B cell (primary cell): ENCODE measurements at regions not wholly inside any gene's neighbourhood (a gene's known extent, or its start where the extent isn't known, plus 50 kb on each side); places are given as distances from the start of the nearest gene placed in this dataset.

Experiments
- ATAC-seq: fragments of 200-7000 bp; cut with Tn5 transposase; one replicate; pipeline ENCODE4 v1.10.0; 2021; ENCODE audit warnings: low read depth, mild to moderate bottlenecking, moderate number of reproducible peaks, moderate library complexity
- CTCF ChIA-PET: fragments of 350-600 bp; sonication (Branson Sonifier 250); formaldehyde crosslinking; loops from one replicate; lab custom pipeline; 2021; ENCODE audit warnings: antibody characterized with exemption, inconsistent platforms; lab: Charles Lee
- POLR2A ChIA-PET: fragments of 350-600 bp; sonication (Branson Sonifier 250); formaldehyde crosslinking; loops from one replicate; lab custom pipeline; 2021; ENCODE audit warnings: antibody characterized with exemption; lab: Charles Lee
- DNase-seq: peaks from one replicate; pipeline ENCODE4 v3.0.0; 2013
- H2AFZ ChIP-seq: 2 replicates; pipeline ENCODE4 v1.6.1; 2012; ENCODE audit warnings: mild to moderate bottlenecking, low read depth, low read length; ENCODE audit not compliant: insufficient read depth, poor library complexity, severe bottlenecking
- H3K27ac ChIP-seq, 2 donors: 1 replicate in 1 of 2; 2 replicates in 1 of 2; pipeline ENCODE4 v1.5.1; 2012 to 2013; ENCODE audit warnings: low read length in 2 of 2, mild to moderate bottlenecking in 2 of 2, moderate library complexity in 1 of 2
- H3K27me3 ChIP-seq, 4 experiments: fragments of 200-600 bp in 1 of 4; sonication (generic) in 1 of 4; replicated peaks in 1 of 4; 1 replicate in 2 of 4; 2 replicates in 2 of 4; pipeline versions ENCODE4 v1.6.1 to v1.7.0; 2013 to 2016; ENCODE audit warnings: low read length in 3 of 4, mild to moderate bottlenecking in 2 of 4, mixed read lengths in 1 of 4, moderate library complexity in 1 of 4; ENCODE audit not compliant: insufficient read depth in 4 of 4, control insufficient read depth in 3 of 4; ENCODE audit errors: control extremely low read depth in 1 of 4
- H3K36me3 ChIP-seq, 2 experiments: replicated peaks in 1 of 2; 1 replicate in 1 of 2; 2 replicates in 1 of 2; pipeline versions ENCODE4 v1.6.1 to v1.7.1; 2013; ENCODE audit warnings: low read length in 1 of 2; ENCODE audit not compliant: insufficient read depth in 2 of 2, control insufficient read depth in 1 of 2; ENCODE audit errors: control extremely low read depth in 1 of 2, extremely low read depth in 1 of 2
- H3K4me1 ChIP-seq, 2 donors: fragments of 200-600 bp in 1 of 2; sonication (generic) in 1 of 2; 1 replicate in 1 of 2; 2 replicates in 1 of 2; pipeline versions ENCODE4 v1.5.1 to v1.6.1; 2013 to 2017; ENCODE audit warnings: low read length in 2 of 2; ENCODE audit not compliant: control insufficient read depth in 2 of 2, insufficient read depth in 2 of 2
- H3K4me2 ChIP-seq: replicated peaks from 2 replicates; pipeline ENCODE3; 2012; ENCODE audit warnings: mild to moderate bottlenecking, low read depth, low read length; ENCODE audit not compliant: poor library complexity, severe bottlenecking
- H3K4me3 ChIP-seq, 5 experiments: fragments of 200-600 bp in 1 of 5; sonication (generic) in 1 of 5; 1 replicate in 3 of 5; 2 replicates in 2 of 5; pipeline versions ENCODE4 v1.5.1 to v1.7.0; 2011 to 2016; ENCODE audit warnings: low read length in 4 of 5, mild to moderate bottlenecking in 4 of 5, low read depth in 2 of 5, control low read depth in 1 of 5, moderate library complexity in 1 of 5; ENCODE audit not compliant: insufficient read depth in 1 of 5; ENCODE audit errors: control extremely low read depth in 1 of 5, extremely low read depth in 1 of 5
- H3K79me2 ChIP-seq: fragments of 200-600 bp; sonication (generic); one replicate; pipeline ENCODE4 v1.6.0; 2016; ENCODE audit warnings: low read length; ENCODE audit not compliant: control insufficient read depth, insufficient read depth
- H3K9ac ChIP-seq: fragments of 200-600 bp; sonication (generic); 2 replicates; pipeline ENCODE4 v1.6.1; 2017; ENCODE audit warnings: mild to moderate bottlenecking, low read length, moderate library complexity
- H3K9me3 ChIP-seq, 3 donors: one replicate each; pipeline versions ENCODE4 v1.6.1 to v1.7.1; 2013; ENCODE audit warnings: low read length in 2 of 3; ENCODE audit not compliant: control insufficient read depth in 2 of 3, insufficient read depth in 1 of 3; ENCODE audit errors: control extremely low read depth in 1 of 3
- H4K20me1 ChIP-seq: 2 replicates; pipeline ENCODE4 v1.6.0; 2012; ENCODE audit warnings: mild to moderate bottlenecking, low read length; ENCODE audit not compliant: insufficient read depth, control insufficient read depth, poor library complexity, severe bottlenecking
- H3K27ac Mint-ChIP-seq: one replicate; pipeline ENCODE4 v1.8.0; 2021; ENCODE audit warnings: mixed read lengths
- H3K27me3 Mint-ChIP-seq: one replicate; pipeline ENCODE4 v1.8.0; 2021; ENCODE audit warnings: mixed read lengths
- H3K4me1 Mint-ChIP-seq: one replicate; pipeline ENCODE4 v1.8.0; 2021; ENCODE audit warnings: mixed read lengths
- H3K4me3 Mint-ChIP-seq: one replicate; pipeline ENCODE4 v1.8.0; 2021; ENCODE audit warnings: mixed read lengths
- H3K9me3 Mint-ChIP-seq: one replicate; pipeline ENCODE4 v1.8.0; 2022; ENCODE audit warnings: mixed read lengths; ENCODE audit not compliant: insufficient read depth
- EZH2 ChIP-seq: IDR thresholded peaks from 2 replicates; pipeline ENCODE4 v1.6.1; 2012; ENCODE audit warnings: borderline replicate concordance, low read depth, mild to moderate bottlenecking, moderate library complexity, low read length; ENCODE audit not compliant: insufficient read depth, poor library complexity, severe bottlenecking
- WGBS: methylation state at CpG from one replicate; pipeline ENCODE4 v1.1.5; 2013; ENCODE audit warnings: missing lambda C conversion rate; ENCODE audit not compliant: insufficient coverage; 5-methylcytosine and 5-hydroxymethylcytosine counted together
- intact Hi-C: fragments of 100-400 bp; cut with micrococcal nuclease; formaldehyde crosslinking; loops from one replicate; pipeline ENCODE4 v1.10.0; 2022
- TF ChIP-seq, protein P1 (sequence below): fragments of 200-600 bp; IDR thresholded peaks from one replicate; pipeline ENCODE4 v1.8.0; 2022; ENCODE audit warnings: antibody characterized with exemption, mild to moderate bottlenecking

DNA sequence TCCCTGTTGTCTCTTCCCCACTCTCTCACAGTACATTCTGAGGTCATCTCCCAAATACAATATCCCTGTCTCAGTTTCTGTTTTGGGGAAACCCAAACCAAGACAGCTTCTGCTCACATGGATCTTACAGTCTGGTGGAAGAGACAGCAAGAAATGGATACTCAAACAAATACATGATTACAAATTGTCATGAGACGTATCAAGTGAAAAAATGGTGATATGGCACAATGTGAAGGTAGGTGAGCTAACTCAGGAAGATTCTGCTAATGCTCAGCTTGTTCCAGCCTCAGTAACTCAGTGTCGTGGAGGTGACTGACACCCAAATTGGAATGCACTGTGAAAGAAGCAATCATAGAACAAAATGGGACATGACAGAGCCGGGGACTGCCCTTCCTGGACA, 68.3 kb downstream of the CHST1 start:
- H3K27me3 ChIP-seq: peaks cover 0 to 11% (median 0%) of the 10 kb centered on the region in 4 experiments
- POLR2A ChIA-PET: no interaction called here
- H3K9ac ChIP-seq: no peak overlapping the region
- Mint-ChIP-seq H3K4me3 (no peak overlapping the region), H3K27ac (no peak overlapping the region), H3K27me3 (peaks cover 20% of the 10 kb centered on the region), H3K9me3 (no peaks in the 10 kb centered on the region), H3K4me1 (no peaks in the 10 kb centered on the region)
- intact Hi-C loops: no loop called here
- no peak for TF ChIP-seq EZH2
- TF ChIP-seq, protein P1, sequence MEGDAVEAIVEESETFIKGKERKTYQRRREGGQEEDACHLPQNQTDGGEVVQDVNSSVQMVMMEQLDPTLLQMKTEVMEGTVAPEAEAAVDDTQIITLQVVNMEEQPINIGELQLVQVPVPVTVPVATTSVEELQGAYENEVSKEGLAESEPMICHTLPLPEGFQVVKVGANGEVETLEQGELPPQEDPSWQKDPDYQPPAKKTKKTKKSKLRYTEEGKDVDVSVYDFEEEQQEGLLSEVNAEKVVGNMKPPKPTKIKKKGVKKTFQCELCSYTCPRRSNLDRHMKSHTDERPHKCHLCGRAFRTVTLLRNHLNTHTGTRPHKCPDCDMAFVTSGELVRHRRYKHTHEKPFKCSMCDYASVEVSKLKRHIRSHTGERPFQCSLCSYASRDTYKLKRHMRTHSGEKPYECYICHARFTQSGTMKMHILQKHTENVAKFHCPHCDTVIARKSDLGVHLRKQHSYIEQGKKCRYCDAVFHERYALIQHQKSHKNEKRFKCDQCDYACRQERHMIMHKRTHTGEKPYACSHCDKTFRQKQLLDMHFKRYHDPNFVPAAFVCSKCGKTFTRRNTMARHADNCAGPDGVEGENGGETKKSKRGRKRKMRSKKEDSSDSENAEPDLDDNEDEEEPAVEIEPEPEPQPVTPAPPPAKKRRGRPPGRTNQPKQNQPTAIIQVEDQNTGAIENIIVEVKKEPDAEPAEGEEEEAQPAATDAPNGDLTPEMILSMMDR: no peak
- CTCF ChIA-PET: no interaction called here
- H3K27ac ChIP-seq: no peak overlapping the region
- DNase-seq (no peak), ATAC-seq (no peak)
- no peaks in the 10 kb centered on the region for H4K20me1 ChIP-seq
- peaks cover 0 to 6% (median 0%) of the 10 kb centered on the region in 3 donors for H3K9me3 ChIP-seq
- no peak overlapping the region for H3K4me2 ChIP-seq
- no peaks in the 10 kb centered on the region for H3K79me2 ChIP-seq
- H2AFZ ChIP-seq: no peak overlapping the region
- H3K4me1 ChIP-seq: no peaks in the 10 kb centered on the region
- H3K36me3 ChIP-seq: no peaks in the 10 kb centered on the region
- 67% methylated on average over 1 of the region's 3 CpGs for WGBS
- no peak overlapping the region for H3K4me3 ChIP-seq

DNA sequence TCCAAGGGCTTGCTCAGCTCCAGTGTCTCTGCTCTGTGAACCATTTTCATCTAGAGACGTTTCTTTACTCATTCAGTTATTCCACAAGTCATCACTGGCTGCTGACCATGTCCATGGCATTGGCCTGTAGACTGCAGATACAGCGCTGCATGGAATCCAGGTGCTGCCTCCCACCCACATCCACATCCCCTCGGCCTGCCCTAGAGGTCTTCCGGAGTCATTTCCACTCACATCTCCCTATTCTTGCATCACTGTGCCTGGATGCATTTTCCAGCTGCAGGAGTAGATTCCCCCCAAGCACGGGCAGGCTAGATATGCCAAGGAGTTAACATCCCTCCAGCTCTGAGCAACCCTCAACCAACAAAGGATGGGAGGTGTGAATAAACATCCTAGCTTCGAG, 68.9 kb downstream of the CHST1 start:
- H3K27ac Mint-ChIP-seq: no peak overlapping the region
- ATAC-seq: no peak
- no peak for DNase-seq
- ChIA-PET CTCF (no interaction called here), POLR2A (no interaction called here)
- H3K4me1 Mint-ChIP-seq: no peaks in the 10 kb centered on the region
- Histone ChIP-seq H3K9me3 (peaks cover 0 to 6% (median 0%) of the 10 kb centered on the region in 3 donors), H3K4me3 (no peak overlapping the region), H3K27ac (no peak overlapping the region), H3K4me1 (no peaks in the 10 kb centered on the region), H3K27me3 (peaks cover 0 to 11% (median 0%) of the 10 kb centered on the region in 4 experiments), H4K20me1 (no peaks in the 10 kb centered on the region), H2AFZ (no peak overlapping the region), H3K36me3 (no peaks in the 10 kb centered on the region), H3K4me2 (no peak overlapping the region), H3K9ac (no peak overlapping the region), H3K79me2 (no peaks in the 10 kb centered on the region)
- H3K9me3 Mint-ChIP-seq: no peaks in the 10 kb centered on the region
- peaks cover 20% of the 10 kb centered on the region for H3K27me3 Mint-ChIP-seq
- intact Hi-C loops: no loop called here
- H3K4me3 Mint-ChIP-seq: no peak overlapping the region
- 73% methylated on average over 4 of the region's 6 CpGs for WGBS
- TF ChIP-seq, protein P1: no peak
- TF ChIP-seq EZH2: no peak
